Neural cell (in vitro differentiated cells): ENCODE measurements at regions not wholly inside any gene's neighbourhood (a gene's known extent, or its start where the extent isn't known, plus 50 kb on each side); places are given as distances from the start of the nearest gene placed in this dataset.

ENCODE experiments used
- H2AFZ ChIP-seq: fragments of 200-600, 300-800 bp; sonication (generic), shearing (Covaris generic); 2 replicates; pipeline ENCODE4 v1.6.0; 2014; ENCODE audit warnings: low read depth, mild to moderate bottlenecking, antibody characterized with exemption, low read length, moderate library complexity
- H3F3A ChIP-seq: fragments of 200-600 bp; shearing (Covaris generic); 2 replicates; pipeline ENCODE4 v1.6.1; 2016; ENCODE audit warnings: mild to moderate bottlenecking, moderate library complexity, mixed read lengths, antibody characterized with exemption, low read length; ENCODE audit not compliant: insufficient read depth, poor library complexity, severe bottlenecking
- H3K27ac ChIP-seq: fragments of 200-600, 300-800 bp; sonication (generic), shearing (Covaris generic); 2 replicates; pipeline ENCODE4 v1.5.1; 2014; ENCODE audit warnings: mild to moderate bottlenecking, low read length, moderate library complexity
- H3K27me3 ChIP-seq: fragments of 300-800, 200-600 bp; sonication (generic), shearing (Covaris generic); 2 replicates; pipeline ENCODE4 v1.6.0; 2014; ENCODE audit warnings: mild to moderate bottlenecking, low read depth, low read length, moderate library complexity; ENCODE audit not compliant: insufficient read depth
- H3K36me3 ChIP-seq: fragments of 300-800, 200-600 bp; sonication (generic), shearing (Covaris generic); 2 replicates; pipeline ENCODE4 v1.5.1; 2014; ENCODE audit warnings: mild to moderate bottlenecking, antibody characterized with exemption, low read length, moderate library complexity; ENCODE audit not compliant: insufficient read depth
- H3K4me2 ChIP-seq: fragments of 300-800, 200-600 bp; sonication (generic), shearing (Covaris generic); 2 replicates; pipeline ENCODE4 v1.6.0; 2014; ENCODE audit warnings: mild to moderate bottlenecking, low read length
- H3K4me3 ChIP-seq: fragments of 300-800, 200-600 bp; sonication (generic), shearing (Covaris generic); 2 replicates; pipeline ENCODE4 v1.5.1; 2014; ENCODE audit warnings: mild to moderate bottlenecking, low read length, moderate library complexity
- H3K79me2 ChIP-seq: fragments of 200-600 bp; shearing (Covaris generic); replicated peaks from 2 replicates; pipeline ENCODE4 v1.6.0; 2014; ENCODE audit warnings: mild to moderate bottlenecking, low read length, moderate library complexity; ENCODE audit not compliant: insufficient read depth
- H3K9ac ChIP-seq: fragments of 300-800, 200-600 bp; sonication (generic), shearing (Covaris generic); 2 replicates; pipeline ENCODE4 v1.6.1; 2016; ENCODE audit warnings: mild to moderate bottlenecking, low read length, mixed read lengths
- H3K9me2 ChIP-seq: fragments of 200-600 bp; shearing (Covaris generic); 2 replicates; pipeline ENCODE4 v1.6.1; 2016; ENCODE audit warnings: mild to moderate bottlenecking, low read length, mixed read lengths; ENCODE audit not compliant: insufficient read depth
- H3K9me3 ChIP-seq: fragments of 200-600, 300-800 bp; sonication (generic), shearing (Covaris generic); 2 replicates; pipeline ENCODE4 v1.6.1; 2016; ENCODE audit warnings: mild to moderate bottlenecking, mixed run types, low read length, moderate library complexity, mixed read lengths
- H4K20me1 ChIP-seq: fragments of 200-600 bp; shearing (Covaris generic); 2 replicates; pipeline ENCODE4 v1.6.1; 2016; ENCODE audit warnings: mild to moderate bottlenecking, mixed run types; ENCODE audit not compliant: insufficient read depth
- EP300 ChIP-seq: fragments of 450-650 bp; conservative IDR thresholded peaks from 2 replicates; pipeline ENCODE4 v1.6.1; 2014; ENCODE audit warnings: antibody characterized with exemption, mild to moderate bottlenecking, moderate library complexity; ENCODE audit not compliant: poor library complexity, severe bottlenecking
- EZH2 ChIP-seq: fragments of 200-600, 300-800 bp; shearing (Covaris generic), sonication (generic); IDR thresholded peaks from 2 replicates; pipeline ENCODE4 v1.6.1; 2014; ENCODE audit warnings: antibody characterized with exemption, low read length, borderline replicate concordance, mild to moderate bottlenecking; ENCODE audit not compliant: insufficient read depth, poor library complexity, severe bottlenecking
- MXI1 ChIP-seq: fragments of 450-650 bp; conservative IDR thresholded peaks from 2 replicates; pipeline ENCODE4 v1.6.1; 2014; ENCODE audit warnings: antibody characterized with exemption, mild to moderate bottlenecking; ENCODE audit not compliant: poor library complexity, severe bottlenecking
- POLR2AphosphoS5 ChIP-seq: IDR thresholded peaks from 2 replicates; pipeline ENCODE4 v1.6.1; 2012
- RAD21 ChIP-seq: fragments of 450-650 bp; conservative IDR thresholded peaks from 2 replicates; pipeline ENCODE4 v1.6.1; 2014; ENCODE audit warnings: antibody characterized with exemption, mild to moderate bottlenecking, moderate library complexity
- REST ChIP-seq: IDR thresholded peaks from 2 replicates; pipeline ENCODE4 v1.6.1; 2012; ENCODE audit warnings: borderline replicate concordance
- SMC3 ChIP-seq: fragments of 450-650 bp; conservative IDR thresholded peaks from 2 replicates; pipeline ENCODE4 v1.6.1; 2014; ENCODE audit warnings: antibody characterized with exemption, mild to moderate bottlenecking, moderate library complexity; ENCODE audit not compliant: poor library complexity
- TAF1 ChIP-seq: IDR thresholded peaks from 2 replicates; pipeline ENCODE4 v1.6.1; 2012; ENCODE audit warnings: low read depth
- TF ChIP-seq, protein P1 (sequence below): fragments of 450-650 bp; IDR thresholded peaks from 2 replicates; pipeline ENCODE4 v1.5.1; 2014; ENCODE audit warnings: antibody characterized with exemption, mild to moderate bottlenecking, moderate library complexity; ENCODE audit not compliant: poor library complexity, severe bottlenecking

GRCh38 chr1:47656719-47657685 lies 219.2 kb downstream of the FOXD2 start:
- H3K9me3 ChIP-seq: no peaks in the 10 kb centered on the region
- no peak overlapping the region for H3K27ac ChIP-seq
- H3K9me2 ChIP-seq: no peaks in the 10 kb centered on the region
- TF ChIP-seq MXI1 (no peak), TAF1 (no peak), POLR2AphosphoS5 (no peak), RAD21 (no peak), EP300 (no peak), REST (no peak), SMC3 (no peak), EZH2 (no peak)
- TF ChIP-seq, protein P1, sequence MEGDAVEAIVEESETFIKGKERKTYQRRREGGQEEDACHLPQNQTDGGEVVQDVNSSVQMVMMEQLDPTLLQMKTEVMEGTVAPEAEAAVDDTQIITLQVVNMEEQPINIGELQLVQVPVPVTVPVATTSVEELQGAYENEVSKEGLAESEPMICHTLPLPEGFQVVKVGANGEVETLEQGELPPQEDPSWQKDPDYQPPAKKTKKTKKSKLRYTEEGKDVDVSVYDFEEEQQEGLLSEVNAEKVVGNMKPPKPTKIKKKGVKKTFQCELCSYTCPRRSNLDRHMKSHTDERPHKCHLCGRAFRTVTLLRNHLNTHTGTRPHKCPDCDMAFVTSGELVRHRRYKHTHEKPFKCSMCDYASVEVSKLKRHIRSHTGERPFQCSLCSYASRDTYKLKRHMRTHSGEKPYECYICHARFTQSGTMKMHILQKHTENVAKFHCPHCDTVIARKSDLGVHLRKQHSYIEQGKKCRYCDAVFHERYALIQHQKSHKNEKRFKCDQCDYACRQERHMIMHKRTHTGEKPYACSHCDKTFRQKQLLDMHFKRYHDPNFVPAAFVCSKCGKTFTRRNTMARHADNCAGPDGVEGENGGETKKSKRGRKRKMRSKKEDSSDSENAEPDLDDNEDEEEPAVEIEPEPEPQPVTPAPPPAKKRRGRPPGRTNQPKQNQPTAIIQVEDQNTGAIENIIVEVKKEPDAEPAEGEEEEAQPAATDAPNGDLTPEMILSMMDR: no peak
- no peak overlapping the region for H2AFZ ChIP-seq
- H4K20me1 ChIP-seq: no peaks in the 10 kb centered on the region
- H3K4me2 ChIP-seq: no peak overlapping the region
- no peaks in the 10 kb centered on the region for H3K36me3 ChIP-seq
- no peak overlapping the region for H3K9ac ChIP-seq
- H3K27me3 ChIP-seq: no peaks in the 10 kb centered on the region
- H3K79me2 ChIP-seq: no peaks in the 10 kb centered on the region
- H3K4me3 ChIP-seq: no peak overlapping the region
- no peaks in the 10 kb centered on the region for H3F3A ChIP-seq

- Histone ChIP-seq H3K9me2 (no peaks in the 10 kb centered on the region), H3K27ac (no peak overlapping the region), H3K9me3 (no peaks in the 10 kb centered on the region), H3K79me2 (no peaks in the 10 kb centered on the region), H3F3A (no peaks in the 10 kb centered on the region), H3K4me2 (no peak overlapping the region), H3K27me3 (no peaks in the 10 kb centered on the region), H2AFZ (no peak overlapping the region), H4K20me1 (no peaks in the 10 kb centered on the region), H3K9ac (no peak overlapping the region), H3K36me3 (no peaks in the 10 kb centered on the region), H3K4me3 (no peak overlapping the region)
- TF ChIP-seq MXI1: no peak
- TF ChIP-seq EP300: no peak
- no peak for TF ChIP-seq RAD21
- TF ChIP-seq EZH2: no peak
- TF ChIP-seq, protein P1: no peak
- TF ChIP-seq REST: no peak
- TF ChIP-seq SMC3: no peak
- TF ChIP-seq TAF1: no peak
- TF ChIP-seq POLR2AphosphoS5: no peak
Measured at GRCh38 chr1:47658161-47658920, 220.5 kb downstream of the FOXD2 start.
